KMS-11 (cell line): ENCODE measurements at regions not wholly inside any gene's neighbourhood (a gene's known extent, or its start where the extent isn't known, plus 50 kb on each side); places are given as distances from the start of the nearest gene placed in this dataset.

Source experiments
- H2AFZ ChIP-seq: fragments of 200-600 bp; sonication (generic); 2 replicates; pipeline ENCODE4 v1.6.1; 2016; ENCODE audit warnings: antibody characterized with exemption, mixed run types, low read depth
- H3K27ac ChIP-seq: fragments of 200-600 bp; sonication (generic); 2 replicates; pipeline ENCODE4 v1.6.1; 2016; ENCODE audit warnings: mild to moderate bottlenecking, mixed run types
- H3K27me3 ChIP-seq: fragments of 200-600 bp; sonication (generic); 2 replicates; pipeline ENCODE4 v1.6.1; 2017; ENCODE audit warnings: mild to moderate bottlenecking, low read depth, mixed run types, moderate library complexity; ENCODE audit not compliant: insufficient read depth
- H3K36me3 ChIP-seq: fragments of 200-600 bp; sonication (generic); 2 replicates; pipeline ENCODE4 v1.6.1; 2017; ENCODE audit warnings: mild to moderate bottlenecking, mixed run types; ENCODE audit not compliant: insufficient read depth
- H3K4me1 ChIP-seq: fragments of 200-600 bp; sonication (generic); 2 replicates; pipeline ENCODE4 v1.6.1; 2016; ENCODE audit warnings: mild to moderate bottlenecking, low read depth, mixed run types; ENCODE audit not compliant: poor library complexity, severe bottlenecking
- H3K4me2 ChIP-seq: fragments of 200-600 bp; sonication (generic); 2 replicates; pipeline ENCODE4 v1.7.0; 2016; ENCODE audit warnings: mild to moderate bottlenecking, mixed run types
- H3K4me3 ChIP-seq: fragments of 200-600 bp; sonication (generic); IDR thresholded peaks from 2 replicates; pipeline ENCODE4 v1.6.1; 2017; ENCODE audit warnings: low read depth, low read length, mixed read lengths; ENCODE audit not compliant: insufficient read depth
- H3K79me2 ChIP-seq: fragments of 200-600 bp; sonication (generic); 2 replicates; pipeline ENCODE4 v1.6.1; 2016; ENCODE audit warnings: low read depth, mixed run types; ENCODE audit not compliant: insufficient read depth
- H3K9ac ChIP-seq: fragments of 200-600 bp; sonication (generic); 2 replicates; pipeline ENCODE4 v1.6.1; 2016; ENCODE audit warnings: mild to moderate bottlenecking, mixed run types
- H4K20me1 ChIP-seq: fragments of 200-600 bp; sonication (generic); 2 replicates; pipeline ENCODE4 v1.6.1; 2016; ENCODE audit warnings: mild to moderate bottlenecking, mixed run types; ENCODE audit not compliant: insufficient read depth
- CTCF ChIP-seq: fragments of 200-600 bp; sonication (generic); conservative IDR thresholded peaks from 2 replicates; pipeline ENCODE4 v1.6.1; 2017; ENCODE audit warnings: low read depth, mild to moderate bottlenecking, antibody characterized with exemption, low read length, moderate library complexity, mixed read lengths

- Histone ChIP-seq H3K9ac (no peak overlapping the region), H3K36me3 (no peaks in the 10 kb centered on the region), H3K27ac (no peak overlapping the region), H4K20me1 (no peaks in the 10 kb centered on the region), H3K27me3 (no peaks in the 10 kb centered on the region), H2AFZ (no peak overlapping the region), H3K4me2 (no peak overlapping the region), H3K4me3 (no peak overlapping the region), H3K79me2 (no peaks in the 10 kb centered on the region), H3K4me1 (no peaks in the 10 kb centered on the region)
- TF ChIP-seq CTCF: no peak
Observed at GRCh38 chr6:85127696-85128243, 322.1 kb upstream of the NT5E start.

DNA sequence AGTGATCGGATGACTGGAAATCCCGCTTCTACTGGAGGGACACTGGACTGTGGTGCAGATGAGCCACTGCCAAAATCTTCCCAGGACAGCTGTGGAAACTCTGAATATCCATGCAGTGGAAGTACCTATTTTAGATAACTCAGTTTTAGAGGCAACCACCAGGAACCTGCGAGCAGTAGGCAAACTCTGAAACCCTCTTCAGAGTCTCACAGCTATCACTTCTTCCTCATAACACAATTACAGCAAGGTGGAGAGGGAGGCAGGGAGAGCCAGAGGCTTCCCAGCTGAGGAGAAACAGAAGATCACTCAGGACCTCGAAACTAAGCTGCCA, 322.8 kb upstream of the NT5E start:
- Histone ChIP-seq H2AFZ (no peak overlapping the region), H3K79me2 (no peaks in the 10 kb centered on the region), H3K4me2 (no peak overlapping the region), H3K36me3 (no peaks in the 10 kb centered on the region), H3K27ac (no peak overlapping the region), H3K9ac (no peak overlapping the region), H3K27me3 (no peaks in the 10 kb centered on the region), H3K4me1 (no peaks in the 10 kb centered on the region), H4K20me1 (no peaks in the 10 kb centered on the region), H3K4me3 (no peak overlapping the region)
- no peak for TF ChIP-seq CTCF

GRCh38 chr6:85126485-85127167, 323.3 kb upstream of the NT5E start:
- no peak for TF ChIP-seq CTCF
- Histone ChIP-seq H4K20me1 (no peaks in the 10 kb centered on the region), H3K9ac (no peak overlapping the region), H2AFZ (no peak overlapping the region), H3K4me2 (no peak overlapping the region), H3K27me3 (no peaks in the 10 kb centered on the region), H3K4me3 (no peak overlapping the region), H3K27ac (no peak overlapping the region), H3K79me2 (no peaks in the 10 kb centered on the region), H3K36me3 (no peaks in the 10 kb centered on the region), H3K4me1 (no peaks in the 10 kb centered on the region)

GRCh38 chr6:85125526-85125925, 324.4 kb upstream of the NT5E start:
- H3K4me1 ChIP-seq: no peaks in the 10 kb centered on the region
- no peaks in the 10 kb centered on the region for H3K36me3 ChIP-seq
- no peaks in the 10 kb centered on the region for H3K79me2 ChIP-seq
- no peak for TF ChIP-seq CTCF
- H2AFZ ChIP-seq: no peak overlapping the region
- no peak overlapping the region for H3K9ac ChIP-seq
- no peak overlapping the region for H3K27ac ChIP-seq
- no peak overlapping the region for H3K4me2 ChIP-seq
- no peaks in the 10 kb centered on the region for H4K20me1 ChIP-seq
- H3K4me3 ChIP-seq: no peak overlapping the region
- no peaks in the 10 kb centered on the region for H3K27me3 ChIP-seq
